ENCODE measurements at regions not wholly inside any gene's neighbourhood (a gene's known extent, or its start where the extent isn't known, plus 50 kb on each side); places are given as distances from the start of the nearest gene placed in this dataset.

- H3K4me3 ChIP-seq (ENCODE audit: low read depth, low read length) = no peak overlapping the region
- no peak for TF ChIP-seq CTCF (IDR thresholded peaks at IDR 0.05; ENCODE audit: low read depth, low read length)
These were observed 142.9 kb downstream of the GPAM start for GRCh38 chr10:112040696-112041095.

GRCh38 chr10:112045938-112046337, 137.6 kb downstream of the GPAM start:
- H3K4me3 ChIP-seq (ENCODE audit: low read depth, low read length) = no peak overlapping the region
- TF ChIP-seq CTCF (IDR thresholded peaks at IDR 0.05; ENCODE audit: low read depth, low read length) = no peak

- no peak for TF ChIP-seq CTCF (IDR thresholded peaks at IDR 0.05; ENCODE audit: low read depth, low read length)
- no peak overlapping the region for H3K4me3 ChIP-seq (ENCODE audit: low read depth, low read length)
These were observed 135.9 kb downstream of the GPAM start for GRCh38 chr10:112047674-112048073.

GRCh38 chr10:112052166-112052565, 131.4 kb downstream of the GPAM start:
- no peak overlapping the region for H3K4me3 ChIP-seq (ENCODE audit: low read depth, low read length)
- no peak for TF ChIP-seq CTCF (IDR thresholded peaks at IDR 0.05; ENCODE audit: low read depth, low read length)

GRCh38 chr10:112053895-112054294, 129.7 kb downstream of the GPAM start:
- TF ChIP-seq CTCF (IDR thresholded peaks at IDR 0.05; ENCODE audit: low read depth, low read length) = no peak
- H3K4me3 ChIP-seq (ENCODE audit: low read depth, low read length) = no peak overlapping the region

- no peak for TF ChIP-seq CTCF (IDR thresholded peaks at IDR 0.05; ENCODE audit: low read depth, low read length)
- no peak overlapping the region for H3K4me3 ChIP-seq (ENCODE audit: low read depth, low read length)
These were observed 129.0 kb downstream of the GPAM start for GRCh38 chr10:112054516-112054915.

- no peak overlapping the region for H3K4me3 ChIP-seq (ENCODE audit: low read depth, low read length)
These were observed 126.5 kb downstream of the GPAM start for GRCh38 chr10:112057072-112057471.

More at GRCh38 chr10:112057072-112057471, 126.5 kb downstream of the GPAM start:
- no peak for TF ChIP-seq CTCF (IDR thresholded peaks at IDR 0.05; ENCODE audit: low read depth, low read length)

Data from WI38 (cell line).